ENCODE measurements at regions not wholly inside any gene's neighbourhood (a gene's known extent, or its start where the extent isn't known, plus 50 kb on each side); places are given as distances from the start of the nearest gene placed in this dataset.

- no peak for TF ChIP-seq JUND (IDR thresholded peaks at IDR 0.05)
- TF ChIP-seq CTCF (IDR thresholded peaks at IDR 0.05; ENCODE audit: low read depth, low read length, missing input control) = no peak
- TF ChIP-seq HNF4A (conservative IDR thresholded peaks at IDR 0.05) = no peak
- no peak for TF ChIP-seq FOXA2 (IDR thresholded peaks at IDR 0.05)
- TF ChIP-seq HNF4G (IDR thresholded peaks at IDR 0.05) = no peak
- no peak for TF ChIP-seq TAF1 (conservative IDR thresholded peaks at IDR 0.05)
- TF ChIP-seq REST (IDR thresholded peaks at IDR 0.05) = no peak
- TF ChIP-seq ZBTB33 (IDR thresholded peaks at IDR 0.05) = no peak
- no peak for TF ChIP-seq YY1 (IDR thresholded peaks at IDR 0.05)
- Histone ChIP-seq H3K4me1 (ENCODE audit: control insufficient read depth in 4 of 4, insufficient read depth in 4 of 4, low read length in 3 of 4) (no peaks in the 10 kb centered on the region), H3K9me3 (ENCODE audit: control insufficient read depth in 4 of 4, low read length in 3 of 4) (peaks cover 2 to 7% (median 5%) of the 10 kb centered on the region in 4 donors), H3K27ac (ENCODE audit: low read depth in 1 of 2, low read length in 2 of 2) (no peak overlapping the region), H3K4me3 (ENCODE audit: low read depth in 1 of 3, low read length in 3 of 3) (no peak overlapping the region), H3K36me3 (ENCODE audit: control insufficient read depth in 4 of 4, insufficient read depth in 3 of 4, low read depth in 1 of 4, low read length in 3 of 4) (peaks cover 0 to 4% (median 0%) of the 10 kb centered on the region in 4 donors), H3K9ac (ENCODE audit: low read depth in 1 of 2, low read length in 2 of 2) (no peak overlapping the region), H3K27me3 (ENCODE audit: control insufficient read depth in 4 of 4, insufficient read depth in 4 of 4, low read length in 3 of 4) (no peaks in the 10 kb centered on the region)
- DNase-seq (ENCODE audit: low spot score) = no peak
- WGBS = 96% methylated on average over 2 of the region's 2 CpGs
Observed at GRCh38 chr21:31490443-31490842, 146.4 kb upstream of the TIAM1 start.

GRCh38 chr21:31489726-31490125, 145.7 kb upstream of the TIAM1 start:
- WGBS = 98% methylated on average over 2 of the region's 2 CpGs
- H3K4me3 ChIP-seq (ENCODE audit: low read depth in 1 of 3, low read length in 3 of 3) = no peak overlapping the region
- H3K27ac ChIP-seq (ENCODE audit: low read depth in 1 of 2, low read length in 2 of 2) = no peak overlapping the region
- H3K36me3 ChIP-seq (ENCODE audit: control insufficient read depth in 4 of 4, insufficient read depth in 3 of 4, low read depth in 1 of 4, low read length in 3 of 4) = peaks cover 0 to 4% (median 0%) of the 10 kb centered on the region in 4 donors
- TF ChIP-seq HNF4A (conservative IDR thresholded peaks at IDR 0.05) (no peak), EGR1 (IDR thresholded peaks at IDR 0.05; ENCODE audit: low read depth in 2 of 2) (no peak), NR2F2 (IDR thresholded peaks at IDR 0.05) (no peak), FOXA2 (IDR thresholded peaks at IDR 0.05) (no peak), YY1 (IDR thresholded peaks at IDR 0.05) (no peak), REST (IDR thresholded peaks at IDR 0.05) (no peak), ATF3 (IDR thresholded peaks at IDR 0.05) (no peak), HNF4G (IDR thresholded peaks at IDR 0.05) (no peak), JUND (IDR thresholded peaks at IDR 0.05) (no peak), TAF1 (conservative IDR thresholded peaks at IDR 0.05) (no peak), FOXA1 (IDR thresholded peaks at IDR 0.05) (no peak), SP1 (IDR thresholded peaks at IDR 0.05) (no peak), GABPA (IDR thresholded peaks at IDR 0.05 in 1 of 2, conservative IDR thresholded peaks at IDR 0.05 in 1 of 2) (no peak), RAD21 (IDR thresholded peaks at IDR 0.05) (no peak), ZBTB33 (IDR thresholded peaks at IDR 0.05) (no peak), RXRA (IDR thresholded peaks at IDR 0.05) (no peak), MAX (IDR thresholded peaks at IDR 0.05) (no peak)
- no peaks in the 10 kb centered on the region for H3K4me1 ChIP-seq (ENCODE audit: control insufficient read depth in 4 of 4, insufficient read depth in 4 of 4, low read length in 3 of 4)
- peaks cover 2 to 12% (median 9%) of the 10 kb centered on the region in 4 donors for H3K9me3 ChIP-seq (ENCODE audit: control insufficient read depth in 4 of 4, low read length in 3 of 4)
- no peak for DNase-seq (ENCODE audit: low spot score)
- no peaks in the 10 kb centered on the region for H3K27me3 ChIP-seq (ENCODE audit: control insufficient read depth in 4 of 4, insufficient read depth in 4 of 4, low read length in 3 of 4)
- H3K9ac ChIP-seq (ENCODE audit: low read depth in 1 of 2, low read length in 2 of 2) = no peak overlapping the region

All from liver (tissue), 8 donors.